ENCODE measurements at regions not wholly inside any gene's neighbourhood (a gene's known extent, or its start where the extent isn't known, plus 50 kb on each side); places are given as distances from the start of the nearest gene placed in this dataset.

- TF ChIP-seq CTCF (IDR thresholded peaks at IDR 0.05), result no peak
- TF ChIP-seq POLR2A (IDR thresholded peaks at IDR 0.05), result no peak
Observed at GRCh38 chr4:8771666-8772065, 100.0 kb downstream of the HMX1 start.
